Smooth muscle cell of the brain vasculature (primary cell): ENCODE measurements at regions not wholly inside any gene's neighbourhood (a gene's known extent, or its start where the extent isn't known, plus 50 kb on each side); places are given as distances from the start of the nearest gene placed in this dataset.
"Not testable (repeated sequence)": the region's sequence is repeated elsewhere in the genome, so short reads cannot be mapped to it uniquely, and the experiment has no call there.

ENCODE experiments used
- DNase-seq: peaks from one replicate; pipeline ENCODE4 v3.0.0-alpha.2; 2012; ENCODE audit warnings: low read depth, low spot score

GRCh38 chr6:81564470-81565068, 187.9 kb downstream of the TENT5A start:
- DNase-seq, result no peak

GRCh38 chr6:81562169-81562568, 190.3 kb downstream of the TENT5A start:
- DNase-seq, result no peak

GRCh38 chr6:81561731-81562130, 190.8 kb downstream of the TENT5A start:
- DNase-seq, result no peak

GRCh38 chr6:81561071-81561564, 191.4 kb downstream of the TENT5A start:
- no peak for DNase-seq

- no peak for DNase-seq
Measured at GRCh38 chr6:81557811-81558210, 194.7 kb downstream of the TENT5A start.

- no peak for DNase-seq
Measured at GRCh38 chr6:81556551-81556950, 195.9 kb downstream of the TENT5A start.

- DNase-seq, result no peak
Measured at GRCh38 chr6:81553216-81553615, 199.3 kb downstream of the TENT5A start.

GRCh38 chr6:81552644-81553043, 199.8 kb downstream of the TENT5A start:
- DNase-seq, result no peak

GRCh38 chr6:81547149-81547548, 205.3 kb downstream of the TENT5A start:
- DNase-seq, result no peak

- no peak for DNase-seq
Measured at GRCh38 chr6:81534934-81535465, 217.5 kb downstream of the TENT5A start.

GRCh38 chr6:81531869-81532561, 220.5 kb downstream of the TENT5A start:
- DNase-seq, result no peak

- no peak for DNase-seq
Measured at GRCh38 chr6:81517455-81517854, 235.0 kb downstream of the TENT5A start.

- no peak for DNase-seq
Measured at GRCh38 chr6:81515562-81516453, 236.7 kb downstream of the TENT5A start.

GRCh38 chr6:81514195-81514594, 238.3 kb downstream of the TENT5A start:
- DNase-seq, result not testable (repeated sequence)

GRCh38 chr6:81511423-81511822, 241.1 kb downstream of the TENT5A start:
- peak; percentile 44 for DNase-seq

- DNase-seq, result no peak
Measured at GRCh38 chr6:81495999-81496398, 256.5 kb downstream of the TENT5A start.

GRCh38 chr6:81491454-81492101, 260.9 kb downstream of the TENT5A start:
- DNase-seq, result peak; percentile 21

- no peak for DNase-seq
Measured at GRCh38 chr6:81487489-81487888, 265.0 kb downstream of the TENT5A start.

GRCh38 chr6:81486234-81486633, 266.2 kb downstream of the TENT5A start:
- no peak for DNase-seq

GRCh38 chr6:81485395-81485794, 267.1 kb downstream of the TENT5A start:
- DNase-seq, result no peak

GRCh38 chr6:81484251-81484650, 268.2 kb downstream of the TENT5A start:
- no peak for DNase-seq

GRCh38 chr6:81480139-81480538, 272.3 kb downstream of the TENT5A start:
- DNase-seq, result peak; percentile 4
